BLaER1 treated with 17β-estradiol and CSF1 and Interleukin-3, amounts not matched to agents 10 nM and 100 nM (cell line): ENCODE measurements at regions not wholly inside any gene's neighbourhood (a gene's known extent, or its start where the extent isn't known, plus 50 kb on each side); places are given as distances from the start of the nearest gene placed in this dataset.
A peak's percentile ranks its signal among the peaks of the same experiment; 100 is the strongest.

Source experiments
- H3K27ac ChIP-seq, 11 experiments: shearing (Covaris generic); formaldehyde crosslinking; 2 replicates each; pipeline ENCODE4 v1.8.1; 2022
- H3K27me3 ChIP-seq, 11 experiments: shearing (Covaris generic); formaldehyde crosslinking; 2 replicates each; pipeline ENCODE4 v1.8.1; 2022
- H3K36me3 ChIP-seq, 11 experiments: shearing (Covaris generic); formaldehyde crosslinking; 2 replicates each; pipeline ENCODE4 v1.8.1; 2022
- H3K4me1 ChIP-seq, 10 experiments: shearing (Covaris generic); formaldehyde crosslinking; 2 replicates each; pipeline ENCODE4 v1.8.1; 2022
- H3K4me2 ChIP-seq, 11 experiments: shearing (Covaris generic); formaldehyde crosslinking; 2 replicates each; pipeline ENCODE4 v1.8.1; 2022
- H3K4me3 ChIP-seq, 10 experiments: shearing (Covaris generic); formaldehyde crosslinking; 2 replicates each; pipeline ENCODE4 v1.8.1; 2022
- H3K9ac ChIP-seq, 11 experiments: shearing (Covaris generic); formaldehyde crosslinking; 2 replicates each; pipeline ENCODE4 v1.8.1; 2022
- H3K9me3 ChIP-seq, 11 experiments: shearing (Covaris generic); formaldehyde crosslinking; replicated peaks in 1 of 11; 2 replicates each; pipeline ENCODE4 v1.8.1; 2022
- H4K20me1 ChIP-seq, 11 experiments: shearing (Covaris generic); formaldehyde crosslinking; 2 replicates each; pipeline ENCODE4 v1.8.1; 2022
- Cebpa-rat ChIP-seq, 11 experiments: shearing (Covaris generic); IDR thresholded peaks; 2 replicates each; pipeline ENCODE4 v1.8.1; 2022

DNA sequence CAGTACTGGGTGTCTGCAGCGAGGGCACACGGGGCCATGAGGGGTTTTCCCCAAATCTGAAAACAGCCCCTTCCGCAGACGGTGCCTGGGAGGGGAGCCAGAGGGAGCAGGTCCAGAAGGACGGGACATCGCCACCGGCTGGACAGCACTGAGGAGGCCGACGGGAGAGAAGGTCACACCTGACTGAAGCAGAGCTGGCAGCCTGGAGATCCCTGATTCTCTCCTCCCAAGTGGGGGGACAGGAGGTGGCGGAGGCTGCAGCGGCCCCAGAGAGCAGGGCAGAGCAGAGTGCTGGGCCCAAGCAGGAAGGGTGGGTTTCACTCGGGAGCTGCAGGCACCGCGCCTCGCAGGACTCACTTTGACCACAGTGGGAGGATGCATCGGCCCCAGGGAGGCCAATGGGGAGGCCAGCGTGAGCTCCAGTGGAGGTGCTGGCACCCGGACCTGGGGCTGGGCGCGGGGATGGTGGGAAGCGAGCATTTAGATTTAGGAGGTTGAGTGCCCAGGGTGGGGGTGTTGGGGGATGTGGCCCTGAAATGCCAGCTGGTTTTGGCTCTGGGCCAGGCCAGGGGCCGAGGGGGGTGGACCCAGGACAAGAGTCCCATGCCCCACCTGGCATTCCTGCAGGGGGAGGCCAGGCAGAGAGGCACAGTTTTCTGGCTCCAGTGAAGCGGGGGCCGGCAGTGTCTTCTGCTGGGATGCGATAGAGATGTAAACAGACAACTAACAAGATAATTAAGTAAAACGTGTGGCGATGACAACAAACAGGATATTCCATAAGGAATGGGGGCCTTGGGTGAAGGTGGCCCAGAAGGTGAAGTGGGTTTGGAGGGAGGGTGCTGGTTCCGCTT lies 92.3 kb upstream of the FGF3 start:
- Histone ChIP-seq H3K9me3 (0 out of 22 replicates have a peak, but pooled peaks cover 0 to under 1% (median 0%) of the 10 kb centered on the region in 11 experiments), H3K4me3 (no peak overlapping the region), H4K20me1 (peaks cover 0 to 42% (median 1%) of the 10 kb centered on the region in 11 experiments; a peak in 6 of 22 replicates), H3K4me2 (peak overlapping the region in 1 of 11 experiments; percentile 78; a peak in 1 of 22 replicates), H3K36me3 (no peaks in the 10 kb centered on the region), H3K9ac (no peak overlapping the region), H3K27me3 (peaks cover 8 to 39% (median 20%) of the 10 kb centered on the region in 11 experiments; a peak in 21 of 22 replicates), H3K4me1 (peaks cover 7 to 82% (median 48%) of the 10 kb centered on the region in 10 experiments; a peak in 18 of 20 replicates), H3K27ac (no peak overlapping the region)
- no peak for TF ChIP-seq Cebpa-rat (IDR thresholded peaks at IDR 0.05)

DNA sequence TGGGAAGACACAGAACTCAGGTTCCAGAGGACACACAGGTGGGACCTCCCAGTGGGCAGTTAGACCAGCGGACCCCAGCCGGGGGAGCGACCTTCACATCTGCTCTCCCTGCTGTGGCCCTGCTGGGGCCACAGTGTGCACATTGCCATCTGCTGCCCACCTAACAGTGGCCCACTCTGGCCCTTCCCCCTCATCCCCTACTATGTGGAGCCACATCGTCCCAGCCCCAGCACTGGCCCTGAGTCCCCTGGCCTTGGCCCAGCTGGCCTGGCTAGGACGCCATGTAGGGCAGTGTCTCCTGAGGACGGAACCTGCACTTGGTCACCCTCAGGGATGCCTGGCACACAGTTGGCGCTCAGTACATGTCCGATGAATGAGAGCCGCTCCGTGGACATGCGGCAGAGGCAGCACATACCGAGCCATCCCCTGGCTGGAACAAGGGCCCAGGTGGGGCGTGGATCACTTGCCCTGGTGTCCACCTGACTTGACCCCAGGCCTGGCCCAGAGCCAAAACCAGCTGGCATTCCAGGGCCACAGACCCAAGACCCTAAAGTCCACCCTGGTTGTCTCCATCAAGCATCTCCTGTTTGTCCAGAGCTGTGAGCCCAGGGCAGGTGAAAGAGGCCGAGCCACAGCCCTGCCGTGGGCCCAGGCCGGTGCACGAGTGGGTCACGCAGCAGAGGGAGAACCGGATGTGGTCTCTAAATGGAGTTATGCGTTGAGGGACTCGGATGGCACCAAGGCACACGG lies 93.1 kb upstream of the FGF3 start:
- H3K27me3 ChIP-seq = peaks cover 16 to 47% (median 28%) of the 10 kb centered on the region in 11 experiments
- no peak overlapping the region for H3K27ac ChIP-seq
- H3K9ac ChIP-seq = no peak overlapping the region
- peak overlapping the region in 3 of 11 experiments; percentile 15 to 26 (median 20); a peak in 1 of 22 replicates for H3K4me2 ChIP-seq
- no peak overlapping the region for H3K4me3 ChIP-seq
- H3K4me1 ChIP-seq = peaks cover 7 to 75% (median 45%) of the 10 kb centered on the region in 10 experiments; a peak in 18 of 20 replicates
- H3K36me3 ChIP-seq = no peaks in the 10 kb centered on the region
- H3K9me3 ChIP-seq = peaks cover 0 to 5% (median 0%) of the 10 kb centered on the region in 11 experiments; a peak in 2 of 22 replicates
- TF ChIP-seq Cebpa-rat (IDR thresholded peaks at IDR 0.05) = no peak
- peaks cover 0 to 37% (median 0%) of the 10 kb centered on the region in 11 experiments; a peak in 5 of 22 replicates for H4K20me1 ChIP-seq

DNA sequence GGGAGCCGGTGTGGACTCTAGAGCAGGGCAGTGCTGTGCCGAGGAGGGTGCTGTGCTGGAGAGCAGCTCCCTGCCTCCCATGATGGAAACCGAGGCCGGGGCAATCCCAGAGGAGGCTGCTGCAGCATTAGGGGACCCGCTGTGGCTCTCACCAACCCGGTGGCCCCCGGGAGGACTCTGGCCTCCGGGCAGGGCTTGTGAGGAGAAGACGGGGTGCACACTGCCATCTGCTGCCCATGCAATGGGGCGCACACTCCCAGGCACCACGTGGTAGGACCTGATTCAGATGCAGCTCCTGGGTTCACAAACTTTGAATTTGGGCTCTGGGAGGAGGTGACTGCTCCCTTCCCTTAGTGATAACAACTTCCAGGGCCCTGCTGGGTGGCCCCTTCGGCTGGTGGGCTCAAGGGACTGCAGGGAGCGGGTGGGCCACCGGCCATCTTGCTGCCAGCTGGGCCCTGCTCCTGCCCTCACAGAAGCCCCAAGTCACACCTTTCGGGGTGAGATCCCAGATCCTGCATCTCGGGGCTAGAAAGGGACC lies 93.8 kb upstream of the FGF3 start:
- Histone ChIP-seq H3K9me3 (peaks cover 0 to 5% (median 0%) of the 10 kb centered on the region in 11 experiments; a peak in 2 of 22 replicates), H3K4me1 (peaks cover 7 to 68% (median 40%) of the 10 kb centered on the region in 10 experiments; a peak in 18 of 20 replicates), H3K4me3 (no peak overlapping the region), H3K36me3 (no peaks in the 10 kb centered on the region), H4K20me1 (peaks cover 0 to 32% (median 0%) of the 10 kb centered on the region in 11 experiments; a peak in 5 of 22 replicates), H3K27me3 (peaks cover 22 to 52% (median 35%) of the 10 kb centered on the region in 11 experiments), H3K27ac (no peak overlapping the region), H3K4me2 (peak overlapping the region in 3 of 11 experiments; percentile 15 to 26 (median 20); a peak in 1 of 22 replicates), H3K9ac (no peak overlapping the region)
- no peak for TF ChIP-seq Cebpa-rat (IDR thresholded peaks at IDR 0.05)

DNA sequence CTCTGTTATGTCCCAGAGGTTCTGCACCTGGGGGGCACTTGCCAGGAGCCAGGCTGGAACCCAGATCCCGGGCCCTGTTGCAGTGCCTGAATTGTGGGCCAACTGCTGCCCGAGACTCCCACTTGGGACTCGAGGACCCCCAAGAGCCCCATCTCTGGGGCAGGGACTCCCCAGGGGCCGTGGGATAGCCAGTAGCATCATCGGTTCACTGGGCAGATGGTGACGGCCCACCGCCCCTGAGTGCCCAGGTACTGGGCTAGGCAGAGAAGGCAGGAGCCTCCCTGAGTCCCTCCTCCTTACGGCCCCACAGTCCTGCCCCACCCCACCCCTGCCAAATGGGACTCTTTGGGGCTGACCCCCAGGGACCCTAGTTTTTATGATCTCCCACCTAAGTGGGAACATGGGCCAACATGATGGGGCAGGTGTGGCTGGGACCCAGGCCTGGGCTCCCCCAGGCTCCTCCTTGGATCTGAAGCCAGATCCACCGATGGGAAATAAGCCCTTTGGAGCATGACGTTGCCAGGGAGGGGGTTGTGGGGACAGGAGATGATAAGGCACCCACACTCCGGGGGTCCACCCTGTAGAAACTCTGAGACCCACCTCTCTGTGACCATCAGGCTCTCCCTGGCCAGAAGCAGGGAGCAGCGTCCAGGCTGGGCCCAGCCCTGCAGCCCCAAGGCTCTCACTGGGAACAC lies 94.5 kb upstream of the FGF3 start:
- no peaks in the 10 kb centered on the region for H3K36me3 ChIP-seq
- peaks cover 14 to 69% (median 42%) of the 10 kb centered on the region in 10 experiments for H3K4me1 ChIP-seq
- peaks cover 0 to 5% (median 0%) of the 10 kb centered on the region in 11 experiments; a peak in 2 of 22 replicates for H3K9me3 ChIP-seq
- peaks cover 0 to 32% (median 0%) of the 10 kb centered on the region in 11 experiments; a peak in 5 of 22 replicates for H4K20me1 ChIP-seq
- H3K4me2 ChIP-seq = peak overlapping the region in 4 of 11 experiments; percentile 15 to 62 (median 23); a peak in 1 of 22 replicates
- no peak overlapping the region for H3K4me3 ChIP-seq
- no peak for TF ChIP-seq Cebpa-rat (IDR thresholded peaks at IDR 0.05)
- H3K27me3 ChIP-seq = peaks cover 29 to 52% (median 40%) of the 10 kb centered on the region in 11 experiments
- H3K9ac ChIP-seq = no peak overlapping the region
- no peak overlapping the region for H3K27ac ChIP-seq

DNA sequence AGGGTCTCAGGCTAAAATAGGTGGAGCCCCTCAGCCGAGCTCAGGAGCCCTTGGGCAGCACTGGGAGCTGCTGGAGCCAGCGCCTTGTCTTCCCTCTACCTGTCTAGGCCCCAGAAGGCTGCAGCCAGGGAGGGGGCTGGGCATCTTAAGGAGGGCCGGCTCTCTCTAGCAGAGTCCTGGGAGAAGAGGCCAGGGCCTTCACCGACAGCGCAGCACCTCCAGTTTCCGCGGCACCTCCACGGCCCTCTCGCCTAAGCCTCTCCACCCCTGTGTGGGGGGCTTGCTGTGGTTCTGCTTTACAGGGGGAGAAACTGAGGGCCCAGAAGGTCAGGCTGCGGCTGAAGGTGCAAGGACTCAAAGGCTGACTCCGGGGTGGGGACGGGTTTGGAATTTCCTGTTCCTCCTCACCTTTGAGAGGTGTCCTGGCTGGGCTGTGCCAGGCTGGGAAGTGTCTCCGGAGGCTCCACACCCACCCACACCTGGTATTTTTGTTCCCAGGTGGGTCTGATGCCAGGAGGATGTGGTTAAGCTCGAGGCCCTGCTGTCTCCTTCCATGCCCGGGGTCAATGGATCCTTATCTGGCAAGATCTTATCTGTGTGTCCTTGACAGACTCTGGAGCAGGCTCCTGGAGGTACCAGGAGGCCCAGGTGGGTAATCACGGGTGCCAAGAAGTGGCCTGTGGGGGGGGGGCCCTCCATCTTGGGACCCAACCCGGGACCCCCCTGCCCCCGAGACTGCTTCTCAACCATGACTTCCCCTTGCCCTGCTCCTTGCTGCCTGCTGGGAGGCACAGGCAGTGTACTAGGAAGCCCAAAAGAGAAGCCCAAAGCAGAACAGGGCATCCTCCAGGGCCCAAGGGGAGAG lies 95.3 kb upstream of the FGF3 start:
- peaks cover 12 to 67% (median 41%) of the 10 kb centered on the region in 10 experiments for H3K4me1 ChIP-seq
- no peak overlapping the region for H3K4me3 ChIP-seq
- H3K27me3 ChIP-seq = peaks cover 29 to 44% (median 32%) of the 10 kb centered on the region in 11 experiments
- peaks cover 0 to 29% (median 0%) of the 10 kb centered on the region in 11 experiments; a peak in 5 of 22 replicates for H4K20me1 ChIP-seq
- H3K4me2 ChIP-seq = peak overlapping the region in 2 of 11 experiments; percentile 59 to 62; a peak in 1 of 22 replicates
- no peak for TF ChIP-seq Cebpa-rat (IDR thresholded peaks at IDR 0.05)
- no peaks in the 10 kb centered on the region for H3K36me3 ChIP-seq
- peaks cover 0 to 5% (median 0%) of the 10 kb centered on the region in 11 experiments; a peak in 2 of 22 replicates for H3K9me3 ChIP-seq
- H3K27ac ChIP-seq = no peak overlapping the region
- H3K9ac ChIP-seq = no peak overlapping the region; a peak in 1 of 22 replicates

DNA sequence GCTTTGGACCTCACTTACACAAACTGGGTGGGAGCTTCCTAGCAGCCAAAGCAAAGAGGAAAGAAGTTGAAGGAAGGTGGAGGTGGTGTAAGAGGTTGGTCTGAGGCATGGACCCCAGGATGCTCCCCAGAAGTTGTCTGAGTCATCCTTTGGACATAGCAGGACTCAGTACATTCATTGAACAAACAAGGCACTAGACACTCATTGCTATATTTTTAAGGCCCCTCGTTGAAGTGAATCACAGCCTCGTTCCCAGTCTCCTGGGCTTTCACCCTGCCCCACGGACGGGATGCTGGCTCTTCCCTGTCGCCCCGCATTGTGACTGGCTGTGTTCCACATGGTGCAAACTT lies 95.9 kb upstream of the FGF3 start:
- no peak overlapping the region for H3K9ac ChIP-seq

More for the DNA sequence above, 95.9 kb upstream of the FGF3 start:
- H3K27ac ChIP-seq = no peak overlapping the region
- H3K4me1 ChIP-seq = peaks cover 7 to 61% (median 34%) of the 10 kb centered on the region in 10 experiments
- H3K4me3 ChIP-seq = no peak overlapping the region
- H3K9me3 ChIP-seq = peaks cover 0 to 5% (median 0%) of the 10 kb centered on the region in 11 experiments; a peak in 2 of 22 replicates
- H3K27me3 ChIP-seq = peaks cover 27 to 43% (median 30%) of the 10 kb centered on the region in 11 experiments
- peaks cover 0 to 26% (median 0%) of the 10 kb centered on the region in 11 experiments; a peak in 5 of 22 replicates for H4K20me1 ChIP-seq
- no peak for TF ChIP-seq Cebpa-rat (IDR thresholded peaks at IDR 0.05)
- peak overlapping the region in 8 of 11 experiments; percentile 54 to 73 (median 59); a peak in 8 of 22 replicates for H3K4me2 ChIP-seq
- no peaks in the 10 kb centered on the region for H3K36me3 ChIP-seq
